22Rv1 (cell line): ENCODE measurements at regions not wholly inside any gene's neighbourhood (a gene's known extent, or its start where the extent isn't known, plus 50 kb on each side); places are given as distances from the start of the nearest gene placed in this dataset.

Source experiments
- H3K27ac ChIP-seq: fragments of 450-650 bp; 2 replicates; pipeline ENCODE4 v1.5.1; 2017
- CTCF ChIP-seq: fragments of 450-650 bp; IDR thresholded peaks from 2 replicates; pipeline ENCODE4 v1.5.1; 2017; ENCODE audit warnings: mild to moderate bottlenecking
- ZFX ChIP-seq: fragments of 450-650 bp; IDR thresholded peaks from 2 replicates; pipeline ENCODE4 v1.6.1; 2017; ENCODE audit warnings: antibody characterized with exemption, borderline replicate concordance

- TF ChIP-seq ZFX (no peak), CTCF (no peak)
- no peak overlapping the region for H3K27ac ChIP-seq
Observed at GRCh38 chrY:7712289-7712688, 800.7 kb upstream of the AMELY start.

GRCh38 chrY:7703578-7704140 lies 792.1 kb upstream of the AMELY start:
- TF ChIP-seq ZFX (no peak), CTCF (no peak)
- no peak overlapping the region for H3K27ac ChIP-seq

- H3K27ac ChIP-seq: no peak overlapping the region
- TF ChIP-seq CTCF: no peak
- TF ChIP-seq ZFX: no peak
Observed at GRCh38 chrY:7702481-7702880, 790.9 kb upstream of the AMELY start.

GRCh38 chrY:7701676-7702075 lies 790.1 kb upstream of the AMELY start:
- no peak for TF ChIP-seq CTCF
- no peak for TF ChIP-seq ZFX
- no peak overlapping the region for H3K27ac ChIP-seq

GRCh38 chrY:7697506-7697905 lies 786.0 kb upstream of the AMELY start:
- TF ChIP-seq ZFX (no peak), CTCF (no peak)
- no peak overlapping the region for H3K27ac ChIP-seq

- H3K27ac ChIP-seq: no peak overlapping the region
- TF ChIP-seq CTCF: no peak
- TF ChIP-seq ZFX: no peak
Observed at GRCh38 chrY:7692701-7693100, 781.1 kb upstream of the AMELY start.

- TF ChIP-seq ZFX (no peak), CTCF (no peak)
Observed at GRCh38 chrY:7687086-7687485, 775.5 kb upstream of the AMELY start.

More at GRCh38 chrY:7687086-7687485, 775.5 kb upstream of the AMELY start:
- H3K27ac ChIP-seq: no peak overlapping the region
